Spleen (tissue), 11 donors: ENCODE measurements at regions not wholly inside any gene's neighbourhood (a gene's known extent, or its start where the extent isn't known, plus 50 kb on each side); places are given as distances from the start of the nearest gene placed in this dataset.
"Not testable (repeated sequence)": the region's sequence is repeated elsewhere in the genome, so short reads cannot be mapped to it uniquely, and the experiment has no call there.

Source experiments
- DNase-seq: peaks from one replicate; pipeline ENCODE4 v3.0.0-alpha.2; 2020
- H3K27ac ChIP-seq, 8 donors: fragments of 200-600 bp; sonication (generic) in 7 of 8; 1 replicate in 4 of 8; 2 replicates in 4 of 8; pipeline versions ENCODE4 v1.5.0 to v1.8.0; 2016 to 2021; ENCODE audit warnings: inconsistent platforms in 4 of 8, mild to moderate bottlenecking in 4 of 8, moderate library complexity in 1 of 8
- H3K27me3 ChIP-seq, 7 donors: fragments of 200-600 bp; sonication (generic) in 6 of 7; replicated peaks in 1 of 7; 1 replicate in 4 of 7; 2 replicates in 3 of 7; pipeline versions ENCODE4 v1.5.0 to v1.8.0; 2016 to 2021; ENCODE audit warnings: inconsistent platforms in 3 of 7, mild to moderate bottlenecking in 1 of 7
- H3K36me3 ChIP-seq, 6 donors: fragments of 200-600 bp; sonication (generic) in 5 of 6; 1 replicate in 4 of 6; 2 replicates in 2 of 6; pipeline versions ENCODE4 v1.5.0 to v1.8.0; 2016 to 2021; ENCODE audit warnings: inconsistent platforms in 2 of 6
- H3K4me1 ChIP-seq, 6 donors: fragments of 200-600 bp; sonication (generic) in 5 of 6; 1 replicate in 3 of 6; 2 replicates in 3 of 6; pipeline versions ENCODE4 v1.5.0 to v1.8.0; 2016 to 2021; ENCODE audit warnings: inconsistent platforms in 3 of 6
- H3K4me3 ChIP-seq, 8 donors: fragments of 200-600 bp; sonication (generic) in 7 of 8; 1 replicate in 4 of 8; 2 replicates in 4 of 8; pipeline versions ENCODE4 v1.5.0 to v1.8.0; 2016 to 2021; ENCODE audit warnings: inconsistent platforms in 4 of 8, mild to moderate bottlenecking in 4 of 8, moderate library complexity in 2 of 8
- H3K9me3 ChIP-seq, 8 donors: fragments of 200-600 bp; sonication (generic) in 7 of 8; 1 replicate in 4 of 8; 2 replicates in 4 of 8; pipeline versions ENCODE4 v1.5.0 to v1.8.0; 2016 to 2021; ENCODE audit warnings: inconsistent platforms in 4 of 8
- POLR2A ChIP-seq, 3 donors: fragments of 450-650 bp; IDR thresholded peaks; one replicate each; pipeline ENCODE4 v1.5.1; 2017; ENCODE audit warnings: antibody characterized with exemption in 3 of 3, mild to moderate bottlenecking in 1 of 3
- POLR2AphosphoS5 ChIP-seq, 3 donors: sonication (generic); formaldehyde crosslinking; IDR thresholded peaks; one replicate each; pipeline ENCODE4 v1.5.1; 2017; ENCODE audit warnings: antibody characterized with exemption in 3 of 3
- WGBS, 5 donors: extraction: QIAGEN DNeasy Blood & Tissue Kit in 3 of 5; methylation state at CpG; one replicate each; pipeline versions ENCODE4 v1.1.5 to v1.1.7; 2013 to 2018; 5-methylcytosine and 5-hydroxymethylcytosine counted together
- intact Hi-C: fragments of 100-400 bp; cut with DNase I; formaldehyde crosslinking; loops from one replicate; pipeline ENCODE4 v1.15.0; 2023; ENCODE audit warnings: low total_unique reads
- TF ChIP-seq, protein P1 (sequence below), 11 experiments: fragments of 200-600 bp in 7 of 11; fragments of 450-650 bp in 4 of 11; sonication (generic) in 4 of 11; IDR thresholded peaks in 8 of 11; conservative IDR thresholded peaks in 3 of 11; 1 replicate in 7 of 11; 2 replicates in 4 of 11; pipeline versions ENCODE4 v1.4.0 to v1.8.0; 2016 to 2021; ENCODE audit warnings: antibody characterized with exemption in 11 of 11, inconsistent platforms in 4 of 11, mild to moderate bottlenecking in 1 of 11
- donor health status: healthy with polysubstance abuse.
- donor health status: DM: no; HTN: no; CAD: no; lungs with moderate emphysema.
- donor health status: DM: no; HTN: no; CAD: no.
- donor health status: Bipolar disorder and iron deficiency.
- donor health status: healthy.
- donor health status: DM: no; HTN: no; CAD: no.
- donor health status: DM: yes; HTN: yes; CAD: no.

DNA sequence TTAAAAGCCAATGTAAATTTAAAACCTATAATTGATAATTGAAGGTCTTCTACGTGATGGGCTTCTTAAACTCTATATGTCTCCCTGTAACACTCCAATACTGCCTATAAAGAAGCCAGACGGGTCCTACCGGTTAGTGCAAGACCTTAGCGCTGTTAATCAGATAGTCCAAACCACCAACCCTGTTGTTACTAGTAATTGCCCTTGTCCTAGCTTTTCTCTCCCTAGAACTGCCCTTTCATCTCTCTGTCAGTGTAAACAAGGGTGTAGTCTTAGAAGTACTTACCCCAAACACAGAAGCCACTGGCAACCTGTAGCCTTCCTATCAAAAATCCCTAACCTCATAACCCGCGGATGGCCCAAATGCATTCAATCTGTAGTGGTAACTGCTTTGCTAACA is 243.0 kb upstream of the DIO3 start:
- WGBS, 5 donors: 76 to 83% (median 81%) methylated on average over 6 of the region's 6 CpGs
- Histone ChIP-seq H3K36me3 (no peaks in the 10 kb centered on the region), H3K4me3 (no peak overlapping the region), H3K4me1 (no peaks in the 10 kb centered on the region), H3K27me3 (peaks cover 0 to 7% (median 0%) of the 10 kb centered on the region in 7 donors), H3K9me3 (peaks cover 0 to 42% (median 29%) of the 10 kb centered on the region in 8 donors), H3K27ac (no peak overlapping the region)
- intact Hi-C loops: no loop called here
- no peak for DNase-seq
- TF ChIP-seq POLR2A (IDR thresholded peaks at IDR 0.05): no peak
- no peak for TF ChIP-seq POLR2AphosphoS5 (IDR thresholded peaks at IDR 0.05)
- TF ChIP-seq, protein P1, sequence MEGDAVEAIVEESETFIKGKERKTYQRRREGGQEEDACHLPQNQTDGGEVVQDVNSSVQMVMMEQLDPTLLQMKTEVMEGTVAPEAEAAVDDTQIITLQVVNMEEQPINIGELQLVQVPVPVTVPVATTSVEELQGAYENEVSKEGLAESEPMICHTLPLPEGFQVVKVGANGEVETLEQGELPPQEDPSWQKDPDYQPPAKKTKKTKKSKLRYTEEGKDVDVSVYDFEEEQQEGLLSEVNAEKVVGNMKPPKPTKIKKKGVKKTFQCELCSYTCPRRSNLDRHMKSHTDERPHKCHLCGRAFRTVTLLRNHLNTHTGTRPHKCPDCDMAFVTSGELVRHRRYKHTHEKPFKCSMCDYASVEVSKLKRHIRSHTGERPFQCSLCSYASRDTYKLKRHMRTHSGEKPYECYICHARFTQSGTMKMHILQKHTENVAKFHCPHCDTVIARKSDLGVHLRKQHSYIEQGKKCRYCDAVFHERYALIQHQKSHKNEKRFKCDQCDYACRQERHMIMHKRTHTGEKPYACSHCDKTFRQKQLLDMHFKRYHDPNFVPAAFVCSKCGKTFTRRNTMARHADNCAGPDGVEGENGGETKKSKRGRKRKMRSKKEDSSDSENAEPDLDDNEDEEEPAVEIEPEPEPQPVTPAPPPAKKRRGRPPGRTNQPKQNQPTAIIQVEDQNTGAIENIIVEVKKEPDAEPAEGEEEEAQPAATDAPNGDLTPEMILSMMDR (IDR thresholded peaks at IDR 0.05 in 8 of 11, conservative IDR thresholded peaks at IDR 0.05 in 3 of 11): no peak

GRCh38 chr14:101320396-101320795 is 240.9 kb upstream of the DIO3 start:
- intact Hi-C loops: no loop called here

GRCh38 chr14:101322223-101322622 is 239.1 kb upstream of the DIO3 start:
- intact Hi-C loops: no loop called here
- no peaks in the 10 kb centered on the region for H3K36me3 ChIP-seq
- H3K27ac ChIP-seq: no peak overlapping the region
- H3K27me3 ChIP-seq: peaks cover 0 to 5% (median 0%) of the 10 kb centered on the region in 7 donors
- peaks cover 0 to 44% (median 31%) of the 10 kb centered on the region in 8 donors for H3K9me3 ChIP-seq
- H3K4me3 ChIP-seq: no peak overlapping the region
- H3K4me1 ChIP-seq: no peaks in the 10 kb centered on the region
- DNase-seq: no peak
- 76 to 86% (median 78%) methylated on average over 5 of the region's 5 CpGs for WGBS, 5 donors
- no peak for TF ChIP-seq POLR2A (IDR thresholded peaks at IDR 0.05)
- TF ChIP-seq POLR2AphosphoS5 (IDR thresholded peaks at IDR 0.05): no peak
- TF ChIP-seq, protein P1 (IDR thresholded peaks at IDR 0.05 in 8 of 11, conservative IDR thresholded peaks at IDR 0.05 in 3 of 11): no peak

More at GRCh38 chr14:101320396-101320795, 240.9 kb upstream of the DIO3 start:
- Histone ChIP-seq H3K4me3 (no peak overlapping the region), H3K27ac (no peak overlapping the region), H3K9me3 (peaks cover 4 to 59% (median 46%) of the 10 kb centered on the region in 8 donors), H3K27me3 (peaks cover 0 to 7% (median 0%) of the 10 kb centered on the region in 7 donors), H3K4me1 (no peaks in the 10 kb centered on the region), H3K36me3 (no peaks in the 10 kb centered on the region)
- TF ChIP-seq POLR2AphosphoS5 (IDR thresholded peaks at IDR 0.05) (no peak), POLR2A (IDR thresholded peaks at IDR 0.05) (no peak)
- TF ChIP-seq, protein P1 (IDR thresholded peaks at IDR 0.05 in 8 of 11, conservative IDR thresholded peaks at IDR 0.05 in 3 of 11): no peak
- 67 to 84% (median 77%) methylated on average over 1 of the region's 1 CpG for WGBS, 5 donors
- DNase-seq: no peak

DNA sequence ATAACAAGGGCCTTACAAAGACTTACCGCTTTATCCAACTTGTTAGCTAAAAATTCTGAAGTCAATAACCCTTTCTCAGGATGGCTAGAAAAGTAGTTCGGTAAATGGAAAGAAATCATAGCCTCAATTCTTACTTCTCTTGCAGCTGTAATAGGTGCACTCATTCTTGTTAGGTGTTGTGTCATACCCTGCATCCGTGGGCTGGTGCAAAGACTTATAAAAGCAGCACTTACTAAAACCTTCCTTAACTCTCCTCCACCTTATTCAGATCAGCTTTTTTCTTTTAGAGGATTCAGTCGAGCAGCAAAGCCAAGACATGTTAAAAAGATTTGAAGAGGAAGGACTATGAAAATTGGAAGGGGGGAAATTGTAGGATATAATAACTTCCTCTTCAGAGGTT is 238.2 kb upstream of the DIO3 start:
- Histone ChIP-seq H3K9me3 (peaks cover 0 to 38% (median 31%) of the 10 kb centered on the region in 8 donors), H3K4me3 (no peak overlapping the region), H3K4me1 (no peaks in the 10 kb centered on the region), H3K27me3 (no peaks in the 10 kb centered on the region), H3K27ac (no peak overlapping the region), H3K36me3 (no peaks in the 10 kb centered on the region)
- intact Hi-C loops: no loop called here
- 82 to 91% (median 87%) methylated on average over 4 of the region's 4 CpGs for WGBS, 5 donors
- TF ChIP-seq POLR2A (IDR thresholded peaks at IDR 0.05) (no peak), POLR2AphosphoS5 (IDR thresholded peaks at IDR 0.05) (no peak)
- TF ChIP-seq, protein P1 (IDR thresholded peaks at IDR 0.05 in 8 of 11, conservative IDR thresholded peaks at IDR 0.05 in 3 of 11): no peak
- DNase-seq: no peak

DNA sequence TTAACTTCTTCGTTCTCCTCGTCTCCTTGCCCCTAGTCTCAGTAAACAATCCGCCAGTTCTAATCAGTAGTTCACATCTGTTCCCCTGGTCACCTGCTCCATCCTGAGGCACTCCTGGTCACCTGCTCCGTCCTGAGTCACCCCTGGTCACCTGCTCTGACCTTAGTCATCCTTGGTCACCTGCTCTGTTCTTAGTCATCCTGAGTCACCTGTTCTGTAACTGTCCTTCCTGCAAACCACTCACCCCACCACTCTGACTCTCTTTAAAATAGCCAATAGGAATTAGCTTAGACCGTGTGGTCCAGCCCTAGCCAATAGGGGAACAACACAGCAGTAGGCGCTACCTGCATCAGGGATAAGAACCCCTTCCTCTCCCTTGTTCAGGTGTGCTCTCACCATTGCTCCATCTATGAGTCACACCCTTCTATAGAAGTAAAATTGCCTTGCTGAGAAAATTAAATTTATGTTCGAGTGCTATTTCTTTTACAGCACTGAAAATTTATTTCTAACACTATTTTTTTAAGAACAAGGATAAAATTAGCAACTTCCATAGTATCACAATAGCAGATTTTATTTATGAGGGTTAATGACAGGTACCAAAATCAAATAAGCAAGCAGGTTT is 237.6 kb upstream of the DIO3 start:
- H3K27me3 ChIP-seq, intact Hi-C loops, DNase-seq, H3K36me3 ChIP-seq, H3K4me3 ChIP-seq, H3K27ac ChIP-seq, H3K4me1 ChIP-seq: not testable (repeated sequence)
- 86 to 90% (median 89%) methylated on average over 7 of the region's 7 CpGs for WGBS, 5 donors
- H3K9me3 ChIP-seq: peaks cover 0 to 38% (median 31%) of the 10 kb centered on the region in 8 donors
